Keratinocyte (primary cell): ENCODE measurements at regions not wholly inside any gene's neighbourhood (a gene's known extent, or its start where the extent isn't known, plus 50 kb on each side); places are given as distances from the start of the nearest gene placed in this dataset.

Source experiments
- CTCF ChIP-seq, 3 experiments: IDR thresholded peaks in 1 of 3; conservative IDR thresholded peaks in 1 of 3; optimal IDR thresholded peaks in 1 of 3; 2 replicates in 2 of 3; 3 replicates in 1 of 3; pipeline versions ENCODE3 to v1.5.1; 2011; ENCODE audit warnings: low read length in 3 of 3, mild to moderate bottlenecking in 3 of 3, moderate library complexity in 2 of 3, control low read depth in 1 of 3, inconsistent platforms in 1 of 3; ENCODE audit not compliant: insufficient read depth in 2 of 3; ENCODE audit errors: extremely low read depth in 1 of 3
- EZH2 ChIP-seq: IDR thresholded peaks from one replicate; pipeline ENCODE4 v1.6.1; 2012; ENCODE audit warnings: inconsistent platforms, mild to moderate bottlenecking, low read length, moderate library complexity

- TF ChIP-seq CTCF (optimal IDR thresholded peaks at IDR 0.05 in 1 of 3, IDR thresholded peaks at IDR 0.05 in 1 of 3, conservative IDR thresholded peaks at IDR 0.05 in 1 of 3; ENCODE audit: extremely low read depth in 1 of 3, insufficient read depth in 2 of 3, low read length in 3 of 3), result no peak
- no peak for TF ChIP-seq EZH2
These were observed 86.9 kb downstream of the MPP7 start for GRCh38 chr10:28215930-28216329.
